ENCODE measurements at regions not wholly inside any gene's neighbourhood (a gene's known extent, or its start where the extent isn't known, plus 50 kb on each side); places are given as distances from the start of the nearest gene placed in this dataset.

DNA sequence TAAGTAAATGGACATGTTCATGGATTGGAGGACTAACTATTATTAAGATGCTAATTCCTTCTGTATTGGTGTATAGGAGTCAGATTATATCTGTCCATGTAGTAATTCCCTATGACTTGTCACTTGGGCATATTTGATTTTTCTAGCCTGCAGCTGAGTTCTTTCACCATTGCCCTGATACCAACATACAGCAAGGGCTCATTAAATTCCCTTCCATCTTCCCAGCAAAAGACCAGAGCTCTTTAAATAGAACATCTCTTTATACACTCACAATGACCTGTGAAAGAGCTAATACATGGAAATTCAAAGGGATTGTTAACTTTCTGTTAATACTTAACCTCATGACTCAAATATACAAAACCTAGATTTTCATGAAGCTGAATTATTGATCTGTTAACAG, 492.3 kb upstream of the VRK2 start:
- no peak overlapping the region for H3K27ac Mint-ChIP-seq
- ATAC-seq, result no peak
- no peak for DNase-seq (ENCODE audit: low spot score in 2 of 2)
- peaks cover 7 to 9% of the 10 kb centered on the region in 2 donors for H3K9me3 Mint-ChIP-seq
- peaks cover 0 to 4% of the 10 kb centered on the region in 2 donors for H3K36me3 Mint-ChIP-seq

DNA sequence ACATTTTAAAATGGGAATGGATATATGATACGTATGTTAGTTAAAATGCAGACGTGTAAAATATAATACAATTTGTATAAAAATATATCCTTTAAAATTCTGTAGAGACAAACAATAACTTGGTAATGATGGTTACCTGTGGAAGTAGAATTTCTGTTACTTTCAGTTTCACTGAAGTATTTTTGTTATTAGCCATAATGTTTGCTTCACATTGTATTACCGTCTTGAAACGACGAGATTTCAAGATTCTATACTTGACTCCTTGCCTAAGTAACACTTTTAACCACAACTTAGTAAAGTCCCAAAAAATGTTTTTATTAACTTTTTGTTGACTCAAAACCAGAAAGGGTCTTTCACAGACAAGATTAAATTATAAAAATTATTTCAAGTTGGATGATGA, 488.3 kb upstream of the VRK2 start:
- Mint-ChIP-seq H3K27ac (no peak overlapping the region), H3K36me3 (peaks cover 0 to 4% of the 10 kb centered on the region in 2 donors), H3K9me3 (peaks cover 6 to 7% of the 10 kb centered on the region in 2 donors)
- ATAC-seq, result no peak
- no peak for DNase-seq (ENCODE audit: low spot score in 2 of 2)

DNA sequence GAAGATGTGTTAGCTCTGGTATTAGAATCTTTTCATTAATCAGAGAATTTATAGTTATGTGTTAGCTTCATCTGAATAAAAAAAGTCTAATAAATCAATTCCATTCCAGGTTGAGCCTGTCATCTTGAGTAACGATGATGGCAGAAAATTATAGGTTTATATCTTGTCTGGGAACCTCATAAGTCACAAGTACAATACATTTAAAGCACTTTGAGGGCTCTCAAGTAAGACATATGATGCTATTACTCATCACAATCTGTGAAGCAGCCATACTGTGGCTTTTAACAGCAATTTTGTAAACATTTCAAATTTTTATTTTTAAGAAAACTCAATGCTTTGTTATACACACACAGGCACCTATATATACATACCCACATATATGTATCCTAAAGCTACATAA, 484.1 kb upstream of the VRK2 start:
- H3K36me3 Mint-ChIP-seq, result no peaks in the 10 kb centered on the region
- DNase-seq (ENCODE audit: low spot score in 2 of 2), result no peak
- no peak for ATAC-seq
- no peak overlapping the region for H3K27ac Mint-ChIP-seq
- H3K9me3 Mint-ChIP-seq, result peaks cover 7 to 10% of the 10 kb centered on the region in 2 donors

DNA sequence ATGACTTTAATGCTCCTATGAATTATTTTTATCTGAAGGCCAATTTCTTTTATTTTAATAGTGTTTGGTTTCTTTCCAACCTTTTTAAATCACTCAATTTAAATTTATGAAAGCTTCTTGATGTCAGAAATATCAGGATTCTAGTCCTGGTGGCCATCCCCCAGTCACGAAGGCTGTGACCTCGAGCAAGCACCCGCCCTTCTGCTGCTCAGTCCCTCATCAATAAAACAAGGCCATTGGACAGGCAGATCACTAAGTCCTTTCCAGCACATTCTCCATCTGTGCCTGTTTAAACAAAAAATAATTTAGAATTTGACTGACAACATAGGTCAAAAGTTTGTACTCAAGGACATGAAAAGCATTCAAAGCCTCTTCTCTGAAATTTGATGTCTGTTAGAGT, 483.6 kb upstream of the VRK2 start:
- no peak for ATAC-seq
- Mint-ChIP-seq H3K9me3 (peaks cover 7 to 10% of the 10 kb centered on the region in 2 donors), H3K27ac (no peak overlapping the region), H3K36me3 (no peaks in the 10 kb centered on the region)
- DNase-seq (ENCODE audit: low spot score in 2 of 2), result no peak

DNA sequence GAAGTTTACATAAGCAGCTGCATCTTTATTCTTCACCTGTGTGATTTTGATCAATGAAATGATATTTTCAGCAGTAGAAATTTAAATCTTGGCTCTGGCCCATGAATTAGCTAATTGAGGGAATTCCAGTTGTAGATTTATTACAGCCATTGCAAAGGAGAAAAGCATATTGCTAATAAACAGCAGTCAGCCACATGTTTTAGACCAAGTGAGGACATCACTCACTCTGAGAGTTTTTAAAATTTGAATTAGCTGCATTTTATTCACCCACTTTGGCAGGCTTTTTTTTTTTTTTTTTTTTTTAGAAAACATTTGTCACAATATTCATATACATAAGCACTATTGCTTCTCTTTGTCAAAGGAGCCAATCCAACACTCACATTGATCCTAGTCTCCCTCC, 479.4 kb upstream of the VRK2 start:
- H3K27ac Mint-ChIP-seq, result no peak overlapping the region
- ATAC-seq, result no peak
- H3K36me3 Mint-ChIP-seq, result no peaks in the 10 kb centered on the region
- peaks cover 10 to 13% of the 10 kb centered on the region in 2 donors for H3K9me3 Mint-ChIP-seq
- DNase-seq (ENCODE audit: low spot score in 2 of 2), result no peak

DNA sequence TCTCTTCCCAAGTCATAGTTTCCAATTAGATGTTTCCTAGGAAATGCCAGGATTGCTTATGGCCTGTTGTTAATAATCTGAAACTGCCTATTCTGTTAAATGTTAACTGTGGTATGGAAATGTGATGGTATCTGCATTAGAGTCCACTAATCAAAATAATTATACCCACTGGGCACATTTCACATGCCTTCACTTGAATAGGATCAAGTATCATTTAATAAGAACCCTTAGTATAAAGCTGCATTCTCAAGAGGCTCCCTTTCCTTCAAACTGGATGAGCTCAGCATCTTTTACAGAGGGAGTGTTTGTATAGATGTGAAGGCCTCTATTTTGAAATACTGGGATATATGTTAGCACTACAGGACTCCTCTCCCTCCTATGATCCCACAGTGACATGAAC, 477.2 kb upstream of the VRK2 start:
- no peak for ATAC-seq
- DNase-seq (ENCODE audit: low spot score in 2 of 2), result no peak
- Mint-ChIP-seq H3K27ac (no peak overlapping the region), H3K9me3 (peaks cover 20 to 24% of the 10 kb centered on the region in 2 donors), H3K36me3 (no peaks in the 10 kb centered on the region)

DNA sequence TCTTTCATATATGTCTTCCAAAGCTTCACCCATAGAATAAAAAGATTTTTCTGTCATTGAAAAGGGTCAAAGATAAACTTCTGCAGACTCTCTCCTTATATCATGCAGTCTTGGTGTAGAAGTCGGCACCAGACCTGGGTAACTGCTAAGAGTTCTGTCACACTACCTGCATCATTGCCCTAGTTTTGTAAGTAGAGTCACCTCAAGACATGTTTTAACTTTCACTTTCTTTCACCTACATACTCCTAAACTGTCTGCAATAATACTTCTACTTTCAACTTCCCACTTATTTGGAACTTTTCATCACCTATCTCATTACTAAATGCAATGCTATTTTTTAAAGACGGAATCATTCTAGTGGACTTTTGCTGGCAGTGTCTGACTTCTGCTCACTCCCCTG, 475.6 kb upstream of the VRK2 start:
- no peak for DNase-seq (ENCODE audit: low spot score in 2 of 2)
- Mint-ChIP-seq H3K36me3 (no peaks in the 10 kb centered on the region), H3K9me3 (peaks cover 15 to 22% of the 10 kb centered on the region in 2 donors), H3K27ac (no peak overlapping the region)
- no peak for ATAC-seq

DNA sequence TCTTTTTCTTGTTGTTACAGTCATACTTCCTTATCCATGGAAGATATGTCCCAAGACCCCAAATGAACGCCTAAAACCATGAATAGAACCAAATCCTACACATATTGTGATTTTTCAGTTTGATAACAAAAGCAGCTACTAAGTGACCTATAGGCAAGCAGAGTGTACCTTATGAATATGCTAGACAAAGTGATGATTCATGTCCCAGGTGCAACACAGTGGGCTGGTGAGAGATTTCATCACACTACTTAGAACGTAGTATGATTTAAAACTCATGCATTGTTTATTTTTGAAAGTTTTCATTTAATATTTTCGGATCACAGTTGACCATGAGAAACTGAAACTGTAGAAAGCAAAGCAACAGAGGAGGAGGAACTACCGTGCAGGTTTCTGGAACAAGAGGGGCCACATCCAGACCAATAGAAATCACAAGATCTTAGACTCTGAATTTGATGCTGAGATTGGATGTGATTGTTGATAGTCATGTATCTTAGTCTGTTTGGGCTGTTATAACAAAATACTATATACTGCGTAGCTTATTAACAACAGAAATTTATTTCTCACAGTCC, 470.8 kb upstream of the VRK2 start:
- no peak for ATAC-seq
- Mint-ChIP-seq H3K9me3 (peaks cover 10 to 17% of the 10 kb centered on the region in 2 donors), H3K27ac (no peak overlapping the region), H3K36me3 (no peaks in the 10 kb centered on the region)
- DNase-seq (ENCODE audit: low spot score in 2 of 2), result no peak

DNA sequence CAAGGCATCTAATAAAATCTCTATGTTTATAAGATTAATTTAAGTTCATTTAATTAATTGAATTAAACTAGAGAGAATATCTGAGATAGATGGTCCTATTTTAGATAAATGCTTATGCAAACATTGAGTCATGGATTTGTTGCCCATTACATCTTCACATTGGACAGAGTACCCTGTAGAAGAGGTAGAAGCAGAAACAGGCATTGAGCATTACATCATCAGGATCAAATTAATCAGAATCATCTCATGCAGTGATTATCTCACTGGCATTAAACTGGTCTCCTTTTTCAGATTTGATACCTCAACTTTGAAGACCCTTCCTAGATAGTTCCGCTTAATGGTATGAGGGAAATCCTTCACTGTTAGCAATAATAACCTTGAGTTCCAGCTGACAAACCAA, 469.6 kb upstream of the VRK2 start:
- H3K36me3 Mint-ChIP-seq, result no peaks in the 10 kb centered on the region
- H3K27ac Mint-ChIP-seq, result no peak overlapping the region
- DNase-seq (ENCODE audit: low spot score in 2 of 2) (no peak), ATAC-seq (no peak)
- H3K9me3 Mint-ChIP-seq, result peaks cover 10 to 17% of the 10 kb centered on the region in 2 donors

DNA sequence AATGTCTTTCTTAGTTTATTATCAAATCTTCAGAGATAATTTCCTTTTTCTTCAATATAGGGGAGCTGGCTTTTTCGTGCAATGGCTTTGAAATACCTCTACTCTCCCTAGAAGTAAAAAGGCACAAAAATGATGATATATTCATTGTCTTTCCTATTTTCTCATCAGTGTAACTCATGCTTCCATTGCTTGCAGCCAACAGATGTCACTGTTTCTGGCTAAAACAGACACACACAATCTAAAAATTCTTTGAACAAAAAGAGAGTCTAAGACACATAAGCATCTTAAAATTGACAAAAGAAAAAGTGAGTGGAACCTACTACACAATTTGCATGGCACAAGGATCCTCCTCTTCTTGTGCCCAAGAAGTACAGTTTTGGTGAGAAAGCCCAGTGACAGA, 448.7 kb upstream of the VRK2 start:
- H3K36me3 Mint-ChIP-seq, result no peaks in the 10 kb centered on the region
- peaks cover 15 to 22% of the 10 kb centered on the region in 2 donors for H3K9me3 Mint-ChIP-seq
- ATAC-seq, result no peak
- no peak for DNase-seq (ENCODE audit: low spot score in 2 of 2)
- no peak overlapping the region for H3K27ac Mint-ChIP-seq

DNA sequence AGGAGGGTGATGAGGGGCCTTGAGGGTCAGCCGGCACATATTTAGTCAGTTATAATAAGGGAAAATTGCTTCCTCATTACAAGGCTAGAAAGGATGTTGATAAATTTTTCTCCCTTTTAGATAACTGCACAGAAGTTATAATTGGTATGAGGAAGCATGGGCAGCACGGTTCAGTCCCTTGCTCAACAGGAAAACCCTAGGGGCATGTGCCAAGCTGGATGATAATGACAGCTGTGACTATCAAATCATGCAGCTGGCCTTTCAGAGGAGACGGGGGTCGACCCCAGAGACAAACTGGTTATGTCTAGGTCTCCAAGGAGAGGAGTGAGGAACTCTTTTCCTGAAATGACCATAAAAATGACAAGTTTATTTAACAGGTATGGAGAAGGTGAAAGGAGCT, 448.1 kb upstream of the VRK2 start:
- ATAC-seq (no peak), DNase-seq (ENCODE audit: low spot score in 2 of 2) (no peak)
- Mint-ChIP-seq H3K9me3 (peaks cover 15 to 22% of the 10 kb centered on the region in 2 donors), H3K36me3 (no peaks in the 10 kb centered on the region), H3K27ac (no peak overlapping the region)

DNA sequence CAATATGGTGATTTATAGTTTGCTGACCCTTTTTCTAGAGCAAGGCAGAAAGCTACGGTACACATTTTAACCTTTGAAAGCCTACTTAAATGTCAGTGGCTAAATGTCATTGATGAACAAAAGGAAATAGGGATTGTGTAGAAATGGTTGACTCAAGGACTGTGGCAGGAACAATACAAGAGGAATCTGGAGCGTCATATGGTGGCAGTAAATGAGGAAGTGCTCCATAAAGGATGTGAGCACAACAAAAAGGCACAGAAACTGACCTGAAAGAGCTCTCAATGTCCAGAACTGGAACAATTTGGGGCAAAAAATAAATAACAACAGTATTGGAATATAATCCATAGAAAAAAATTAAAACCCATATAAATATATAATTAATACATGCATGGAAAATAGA, 443.9 kb upstream of the VRK2 start:
- peaks cover 9 to 23% of the 10 kb centered on the region in 2 donors for H3K9me3 Mint-ChIP-seq
- DNase-seq (ENCODE audit: low spot score in 2 of 2) (no peak), ATAC-seq (no peak)
- no peak overlapping the region for H3K27ac Mint-ChIP-seq
- H3K36me3 Mint-ChIP-seq, result no peaks in the 10 kb centered on the region

DNA sequence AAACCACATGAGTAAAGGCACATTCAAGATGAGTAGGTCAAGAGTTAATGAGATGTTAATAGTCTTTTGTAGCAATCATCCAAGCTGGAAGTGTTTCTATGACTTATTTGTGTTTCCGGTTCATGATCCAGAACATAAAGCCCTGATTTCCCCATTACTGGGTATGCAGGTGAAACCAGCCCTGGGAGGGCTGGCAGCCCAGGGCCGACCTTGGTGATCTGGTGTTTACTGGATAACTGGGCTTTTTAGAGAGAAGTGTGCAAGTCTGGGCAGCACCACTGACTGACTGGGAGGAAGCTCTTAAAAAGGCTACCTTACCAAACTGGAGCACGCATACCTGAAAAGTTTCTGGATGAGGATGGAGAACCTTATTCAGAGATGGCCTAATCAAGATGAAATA, 431.6 kb upstream of the VRK2 start:
- DNase-seq (ENCODE audit: low spot score in 2 of 2) (no peak), ATAC-seq (no peak)
- Mint-ChIP-seq H3K27ac (no peak overlapping the region), H3K36me3 (no peaks in the 10 kb centered on the region), H3K9me3 (no peaks in the 10 kb centered on the region)

DNA sequence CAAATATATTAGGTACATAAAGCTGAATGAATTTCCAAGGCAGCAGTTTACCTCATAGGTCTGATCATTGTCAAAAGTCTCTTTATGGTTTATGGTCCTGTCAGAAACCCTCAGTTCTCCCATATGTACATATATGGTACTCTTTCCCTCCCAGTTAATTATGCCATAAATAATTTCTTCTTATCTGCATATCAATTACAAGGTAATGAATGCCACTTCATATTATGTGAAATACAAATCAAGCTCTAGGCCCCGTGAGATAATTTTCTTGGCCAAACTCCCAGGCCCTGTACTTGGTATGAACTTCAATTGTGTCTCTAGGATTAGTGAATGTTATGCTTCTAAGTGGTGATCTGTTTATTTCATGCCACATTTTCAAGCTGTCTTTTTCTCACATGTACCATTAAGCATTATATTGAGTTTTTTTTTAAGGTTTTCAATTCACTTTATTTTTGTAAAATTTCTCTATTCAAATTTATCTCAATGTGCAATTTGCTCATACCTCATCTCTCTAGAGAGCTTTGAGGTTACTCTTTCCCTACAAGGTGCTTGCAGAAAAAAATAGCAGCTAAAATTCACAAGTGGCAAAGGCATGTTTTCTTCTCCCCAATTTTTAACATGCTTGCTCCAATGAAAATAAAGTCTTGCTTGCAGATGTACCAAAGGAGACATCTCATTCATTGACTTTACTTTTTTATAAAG, 430.6 kb upstream of the VRK2 start:
- H3K9me3 Mint-ChIP-seq, result no peaks in the 10 kb centered on the region
- no peak overlapping the region for H3K27ac Mint-ChIP-seq
- ATAC-seq, result no peak
- H3K36me3 Mint-ChIP-seq, result no peaks in the 10 kb centered on the region
- DNase-seq (ENCODE audit: low spot score in 2 of 2), result no peak

DNA sequence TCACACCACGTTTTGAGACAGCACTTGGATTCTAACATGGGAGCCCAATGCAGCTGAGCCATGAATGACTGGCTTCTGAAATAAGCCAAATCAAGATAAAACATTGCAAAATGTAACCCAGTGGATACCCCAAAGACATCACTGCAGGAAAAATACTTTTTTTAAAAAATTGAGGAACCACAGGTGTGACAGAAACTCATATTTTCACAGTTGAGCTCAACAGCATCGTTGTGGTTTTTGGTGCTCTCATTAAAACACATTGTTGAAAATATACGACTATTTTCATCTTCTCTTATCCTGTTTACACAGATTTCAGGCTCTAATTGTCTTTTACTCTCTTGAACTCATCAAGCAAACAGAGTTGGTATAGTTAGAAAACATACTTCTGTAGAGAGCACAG, 429.3 kb upstream of the VRK2 start:
- no peaks in the 10 kb centered on the region for H3K9me3 Mint-ChIP-seq
- ATAC-seq (no peak), DNase-seq (ENCODE audit: low spot score in 2 of 2) (no peak)
- no peak overlapping the region for H3K27ac Mint-ChIP-seq
- no peaks in the 10 kb centered on the region for H3K36me3 Mint-ChIP-seq

DNA sequence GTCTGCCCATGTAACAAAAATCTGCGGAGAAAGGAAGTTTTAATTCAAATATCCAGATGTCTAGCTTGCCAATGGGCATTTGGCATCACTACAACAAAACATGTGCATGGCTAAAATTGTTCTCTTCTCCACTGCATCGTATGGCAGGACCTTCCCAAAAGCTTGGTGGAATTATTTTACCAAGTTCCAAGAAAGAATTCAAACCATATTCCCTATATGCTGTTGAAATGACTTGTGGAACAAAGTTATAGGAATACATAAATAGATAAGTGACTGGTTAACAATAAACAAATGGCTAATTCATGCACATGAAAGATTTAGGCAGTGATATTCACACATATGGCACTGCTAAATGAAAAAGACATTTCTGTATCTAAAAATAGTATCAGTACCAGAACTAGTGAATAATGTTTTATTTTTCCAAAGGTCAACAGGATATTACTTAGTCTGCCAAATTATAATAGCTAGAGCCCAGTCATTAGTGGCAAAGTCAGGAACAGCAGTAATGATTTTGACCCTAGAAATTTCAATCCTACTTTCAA, 425.4 kb upstream of the VRK2 start:
- no peaks in the 10 kb centered on the region for H3K36me3 Mint-ChIP-seq
- H3K27ac Mint-ChIP-seq, result no peak overlapping the region
- ATAC-seq, result no peak
- peaks cover 0 to 3% of the 10 kb centered on the region in 2 donors for H3K9me3 Mint-ChIP-seq
- no peak for DNase-seq (ENCODE audit: low spot score in 2 of 2)

DNA sequence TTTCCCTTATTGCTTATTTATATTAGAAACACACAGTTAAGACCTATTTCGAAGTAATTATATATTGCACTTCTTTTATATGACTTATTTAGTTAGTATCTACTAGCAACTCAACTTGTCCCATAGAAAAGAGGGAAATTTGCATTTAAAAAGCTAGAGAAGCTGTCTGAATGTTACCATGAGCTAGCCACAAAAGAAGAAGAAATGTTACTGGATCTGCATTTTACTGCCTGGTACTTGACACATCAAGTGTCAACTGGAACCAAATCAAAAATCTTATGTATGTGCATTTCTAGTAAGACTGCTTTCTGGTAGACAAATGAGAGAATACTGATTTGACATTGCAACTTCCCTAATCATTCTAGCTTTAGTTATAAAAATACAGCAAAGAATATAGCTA, 424.6 kb upstream of the VRK2 start:
- DNase-seq (ENCODE audit: low spot score in 2 of 2) (no peak), ATAC-seq (no peak)
- Mint-ChIP-seq H3K27ac (no peak overlapping the region), H3K9me3 (peaks cover 0 to 3% of the 10 kb centered on the region in 2 donors), H3K36me3 (no peaks in the 10 kb centered on the region)

DNA sequence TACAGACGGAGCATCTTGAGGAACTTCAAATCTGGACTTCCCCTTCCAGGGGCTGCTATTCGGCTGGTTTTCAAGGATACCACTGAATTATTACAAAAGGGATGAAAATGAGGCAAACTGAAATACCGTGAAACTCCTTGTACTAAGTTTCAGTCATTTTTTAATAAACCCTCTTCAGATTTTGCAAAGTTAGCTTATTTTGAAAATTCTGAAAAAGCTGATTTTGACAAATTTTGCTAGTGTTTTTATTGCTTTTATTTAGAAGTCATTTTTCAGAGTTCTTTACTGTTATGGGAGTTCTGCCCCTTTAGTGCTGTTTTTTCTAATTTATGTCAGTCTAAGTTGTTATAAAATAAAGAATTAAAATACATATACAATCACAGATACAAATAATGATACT, 390.4 kb upstream of the VRK2 start:
- DNase-seq (ENCODE audit: low spot score in 2 of 2) (no peak), ATAC-seq (no peak)
- no peak overlapping the region for H3K27ac Mint-ChIP-seq
- H3K9me3 Mint-ChIP-seq, result peaks cover 10 to 21% of the 10 kb centered on the region in 2 donors
- peaks cover 0 to 8% of the 10 kb centered on the region in 2 donors for H3K36me3 Mint-ChIP-seq

All from activated naive CD4-positive, alpha-beta T cell treated with anti-CD3 and anti-CD28 coated beads, Interleukin-2, amount 50 U/mL, for 72 hours (primary cell).